SKM-1 (cell line): ENCODE measurements at regions not wholly inside any gene's neighbourhood (a gene's known extent, or its start where the extent isn't known, plus 50 kb on each side); places are given as distances from the start of the nearest gene placed in this dataset.

Experiments used
- DNase-seq: peaks from one replicate; lab custom pipeline; 2025; ENCODE audit not compliant: unreplicated experiment; lab: John Stamatoyannopoulos, UW

DNA sequence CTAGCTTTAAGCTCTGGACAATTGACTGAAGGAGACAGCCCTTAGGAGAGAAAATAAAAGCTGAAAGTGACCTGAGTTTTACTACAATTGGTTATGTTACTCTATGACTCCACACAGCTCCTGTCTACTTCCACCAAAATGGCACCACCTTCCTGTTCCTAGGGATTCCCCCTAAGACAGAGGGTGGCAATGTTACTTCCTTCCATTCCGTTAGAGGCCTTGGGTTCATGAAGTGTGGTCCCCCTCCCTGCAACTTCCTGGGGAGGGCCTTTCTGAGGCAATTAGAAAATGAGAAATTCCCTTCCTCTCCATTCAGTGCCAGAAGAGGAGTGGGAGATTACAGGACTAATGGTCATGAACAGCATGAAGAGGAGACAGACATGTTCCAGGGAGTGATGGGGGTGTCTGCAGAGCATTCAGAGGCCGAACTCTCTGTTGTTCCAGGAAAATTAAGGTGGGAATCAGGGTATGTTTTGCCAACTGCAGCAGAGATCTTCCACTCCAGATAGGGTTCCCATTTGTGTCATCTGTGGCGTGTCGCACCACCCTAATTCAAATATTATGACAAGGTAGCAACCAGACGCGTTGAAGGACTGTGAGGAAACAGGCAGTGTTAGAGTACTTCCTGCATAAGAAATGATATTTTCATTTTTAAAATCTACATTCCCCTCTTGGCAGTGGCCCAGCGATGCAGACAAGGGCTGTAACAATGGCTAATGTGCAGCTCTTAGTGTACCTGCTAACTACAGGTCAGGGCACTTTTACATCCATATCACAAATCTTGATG lies 53.1 kb upstream of the TRIM67 start:
- no peak for DNase-seq

DNA sequence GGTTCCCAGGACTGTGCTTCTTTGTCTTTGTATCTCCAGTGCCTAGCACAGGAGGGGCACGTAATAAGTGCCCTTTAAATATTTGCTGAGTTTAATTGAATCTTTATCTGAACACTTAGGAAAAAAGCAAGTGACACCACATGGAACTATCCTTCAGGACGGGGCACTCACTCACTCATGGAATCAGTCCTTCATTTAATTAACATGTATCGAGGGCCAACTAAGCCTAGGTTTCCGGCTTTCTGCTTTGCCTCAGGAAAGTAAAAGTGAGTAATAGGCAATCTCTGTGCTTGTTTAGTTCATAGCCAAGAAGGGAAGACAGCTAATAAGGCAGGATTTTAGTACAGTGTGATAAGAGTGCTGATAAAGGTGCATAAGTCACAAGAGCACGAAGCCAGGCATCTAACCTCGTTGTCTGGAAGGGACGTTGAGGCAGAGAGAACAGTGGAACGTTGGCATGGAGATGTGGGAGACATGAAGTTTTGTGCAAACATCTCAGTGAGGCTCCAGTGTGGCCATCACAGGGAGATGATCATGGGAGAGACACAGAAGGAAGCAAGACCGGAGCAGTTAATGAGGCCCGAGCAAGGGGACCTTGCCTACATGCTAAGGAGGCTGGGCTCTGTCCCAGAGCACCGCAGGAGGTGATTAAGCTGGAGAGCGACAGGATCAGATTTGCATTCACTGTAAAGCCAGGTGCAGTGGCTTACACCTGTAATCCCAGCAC lies 54.1 kb upstream of the TRIM67 start:
- DNase-seq = no peak

DNA sequence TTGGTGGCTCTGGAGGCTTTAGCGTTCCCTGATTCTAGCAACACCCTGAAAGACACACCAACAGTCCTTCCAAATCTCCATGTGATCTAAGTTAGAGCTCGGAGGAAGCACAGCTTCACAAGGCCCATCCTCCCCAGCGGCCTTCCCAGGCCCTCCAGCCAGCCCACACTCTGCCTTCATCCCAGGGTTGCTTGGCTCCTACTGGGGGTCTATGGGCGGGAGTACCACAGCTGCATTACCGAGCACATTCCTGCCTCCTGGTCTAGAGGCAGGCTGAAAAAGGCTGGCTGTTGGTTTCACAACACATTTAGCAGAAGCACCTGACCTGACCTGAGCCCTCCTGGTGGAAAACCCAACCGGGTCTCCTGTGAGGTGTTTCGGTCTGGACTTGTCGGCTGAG lies 54.7 kb upstream of the TRIM67 start:
- DNase-seq = no peak

DNA sequence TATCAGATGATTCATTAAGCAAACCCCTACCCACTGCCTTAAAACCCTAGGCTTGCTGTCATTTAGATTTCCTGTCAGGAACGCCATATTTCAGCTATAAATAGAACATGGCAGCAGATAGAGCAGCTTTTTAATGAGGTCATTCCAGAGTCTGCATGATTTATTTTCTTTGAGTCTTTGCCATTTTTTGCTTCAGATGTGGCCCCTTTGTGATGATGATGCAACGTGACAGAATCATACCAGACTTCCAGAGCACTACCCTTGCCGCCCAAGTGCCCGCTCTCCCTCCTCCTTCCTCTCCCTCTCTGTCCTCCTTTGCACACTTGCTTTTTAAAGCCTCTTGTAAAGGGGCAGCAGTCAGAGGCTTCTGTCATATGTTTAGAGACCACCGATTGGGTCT lies 55.5 kb upstream of the TRIM67 start:
- no peak for DNase-seq

DNA sequence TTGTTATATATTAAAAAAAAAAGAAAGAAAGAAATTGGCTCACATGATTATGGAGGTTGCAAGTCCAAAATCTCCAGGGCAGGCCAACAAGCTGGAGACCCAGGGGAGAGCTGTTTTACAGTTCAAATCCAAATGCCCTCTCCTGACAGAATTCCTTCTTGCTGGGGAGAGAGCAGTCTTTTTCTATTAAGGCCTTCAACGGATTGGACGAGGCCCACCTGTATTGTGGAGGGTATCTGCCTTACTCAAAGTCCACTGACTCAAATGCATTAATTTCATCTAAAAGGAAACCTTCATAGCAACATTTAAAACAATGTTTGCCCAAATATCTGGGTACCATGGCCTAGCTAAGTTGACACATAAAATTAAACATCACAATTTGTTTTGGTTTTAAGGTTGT lies 56.9 kb upstream of the TRIM67 start:
- no peak for DNase-seq

DNA sequence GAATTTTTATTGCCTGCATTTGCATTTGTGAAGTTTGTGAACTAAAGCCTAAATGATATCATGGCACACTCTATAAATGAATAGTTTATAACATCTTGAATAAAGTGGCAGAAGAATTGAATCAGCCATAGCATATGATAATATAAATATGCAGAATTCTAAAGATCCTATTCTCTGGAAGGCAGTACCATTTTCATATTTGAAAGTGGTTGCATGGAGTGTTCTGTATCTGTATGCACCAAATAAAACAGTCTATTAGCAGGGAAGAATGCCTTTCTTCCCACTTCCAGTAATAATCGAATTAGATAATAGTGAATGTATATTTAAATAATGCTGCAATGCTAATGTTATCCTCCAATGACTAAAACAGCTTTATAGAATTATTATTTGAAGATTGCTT lies 57.9 kb upstream of the TRIM67 start:
- no peak for DNase-seq

DNA sequence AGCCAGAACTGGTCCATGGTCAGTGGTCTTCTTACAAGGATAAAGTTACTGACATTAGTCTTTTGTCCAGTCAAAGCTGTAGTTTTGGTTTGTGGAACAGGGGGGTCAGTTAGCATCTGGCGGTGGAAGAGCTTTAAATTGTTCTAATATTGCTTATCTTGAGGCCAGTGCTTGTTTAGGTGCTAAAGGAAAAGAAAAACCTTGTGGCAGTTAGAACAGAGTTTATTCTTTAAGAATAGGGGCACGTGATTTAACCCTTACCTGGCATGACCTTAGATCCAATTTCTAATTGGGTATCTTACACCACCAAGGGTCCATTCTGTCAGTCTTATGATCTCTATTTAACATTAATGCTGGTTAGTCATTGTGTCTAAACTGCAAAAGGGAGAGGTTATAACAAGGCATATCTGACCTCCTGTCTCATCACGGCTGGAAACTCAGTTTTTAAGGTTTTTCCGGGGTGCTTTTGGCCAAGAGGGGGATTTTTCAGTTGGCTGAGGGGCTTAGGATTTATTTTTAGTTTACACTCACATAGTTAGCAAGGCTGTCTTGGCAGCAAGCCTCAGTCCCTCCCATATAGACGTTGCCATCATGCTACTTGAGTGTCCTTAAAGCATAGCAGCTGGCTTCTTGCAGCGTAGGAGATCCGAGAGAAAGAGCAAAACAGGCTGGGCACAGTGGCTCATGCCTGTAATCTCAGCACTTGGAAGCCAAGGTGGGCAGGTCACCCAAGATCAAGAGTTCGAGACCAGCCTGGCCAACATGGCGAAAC lies 60.1 kb upstream of the FAM89A start:
- DNase-seq = no peak

DNA sequence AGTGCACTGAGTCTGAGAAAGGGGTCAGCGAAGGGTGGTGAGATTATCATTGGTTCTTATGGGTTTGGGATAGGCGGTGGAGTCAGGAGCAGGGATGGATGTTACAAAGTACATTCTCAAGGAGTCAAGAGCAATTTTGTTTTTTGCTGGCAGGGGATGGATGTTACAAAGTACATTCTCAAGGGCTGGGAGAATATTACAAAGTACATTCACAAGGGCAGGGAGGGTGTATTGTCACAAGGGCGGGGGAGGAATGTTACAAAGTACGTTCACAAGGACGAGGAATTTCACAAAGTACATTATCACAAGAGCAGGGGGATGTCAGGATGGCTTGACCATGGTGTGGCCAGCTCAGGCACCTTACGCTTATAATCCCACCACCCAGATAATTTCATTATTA lies 59.3 kb upstream of the FAM89A start:
- no peak for DNase-seq

DNA sequence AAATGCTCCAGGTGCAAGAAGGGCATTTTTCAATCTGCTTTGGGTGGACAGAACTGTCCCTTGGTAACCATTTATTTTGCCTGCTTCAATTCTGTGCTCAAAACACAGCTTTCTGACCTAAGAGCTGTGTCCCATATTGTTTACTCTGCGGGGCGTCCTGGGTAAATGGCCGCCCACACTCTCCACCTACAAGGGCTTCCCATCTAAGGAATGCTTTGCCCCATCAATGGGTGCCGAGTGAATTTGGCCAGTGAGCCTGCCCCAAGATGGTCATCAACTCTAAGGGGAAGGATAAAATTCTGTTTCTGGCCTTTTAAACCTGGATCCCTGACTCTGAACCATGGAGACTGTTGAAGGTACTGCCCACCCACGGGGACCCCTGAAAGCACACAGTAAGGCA lies 55.5 kb upstream of the FAM89A start:
- DNase-seq = no peak

DNA sequence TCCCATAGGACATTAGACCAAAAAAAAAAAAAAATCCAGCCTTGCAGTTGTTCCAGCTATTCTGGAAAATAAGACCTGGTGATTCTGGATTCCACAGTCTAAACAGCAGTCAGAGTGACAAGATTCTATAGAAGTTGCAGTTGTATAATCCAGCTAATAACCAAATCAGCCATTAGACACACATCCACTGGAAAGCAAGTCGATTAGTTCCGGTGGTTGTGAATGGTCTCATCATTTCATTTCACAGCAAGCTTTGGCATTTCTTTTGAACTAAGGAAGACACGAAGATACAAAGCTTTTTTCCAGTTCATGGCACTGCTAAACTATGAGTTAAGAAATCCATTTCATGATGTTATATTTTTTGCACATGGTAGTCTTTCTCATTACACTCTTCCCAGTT lies 54.4 kb upstream of the FAM89A start:
- DNase-seq = no peak

DNA sequence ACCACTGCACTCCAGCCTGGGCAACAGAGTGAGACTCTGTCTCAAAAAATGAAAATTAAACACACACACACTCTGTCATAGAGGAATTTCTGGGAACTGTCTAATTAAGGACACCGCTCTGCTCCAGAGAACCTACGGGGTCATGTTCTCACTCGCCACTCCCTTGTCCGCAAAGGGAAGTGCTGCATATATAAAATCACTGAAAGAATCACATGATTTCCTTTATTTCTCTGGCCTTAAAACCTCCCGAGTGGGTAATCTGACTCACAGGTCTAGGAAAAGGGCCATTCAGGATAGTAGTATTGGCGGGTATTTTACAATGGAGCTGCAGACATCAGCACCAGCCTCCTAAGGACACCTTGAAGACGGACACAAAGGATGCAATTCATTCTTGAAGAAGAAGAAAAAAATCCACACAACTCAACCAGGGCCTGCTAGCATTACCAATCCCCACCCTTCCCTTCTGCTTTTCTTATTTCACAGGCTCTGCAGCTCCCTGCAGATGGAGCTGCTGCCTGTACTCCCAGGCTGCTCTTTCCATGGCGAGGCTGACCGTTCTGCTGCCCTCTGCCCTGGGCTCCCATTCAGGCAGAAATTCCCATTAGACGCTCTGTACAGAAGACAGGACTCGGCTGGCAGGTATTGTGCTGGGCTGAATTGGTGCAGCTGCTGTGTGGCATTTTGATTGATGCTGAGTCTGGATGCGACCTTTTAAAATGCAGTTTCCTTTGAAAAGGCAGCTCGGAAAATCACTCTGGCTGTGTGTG lies 53.3 kb upstream of the FAM89A start:
- no peak for DNase-seq

DNA sequence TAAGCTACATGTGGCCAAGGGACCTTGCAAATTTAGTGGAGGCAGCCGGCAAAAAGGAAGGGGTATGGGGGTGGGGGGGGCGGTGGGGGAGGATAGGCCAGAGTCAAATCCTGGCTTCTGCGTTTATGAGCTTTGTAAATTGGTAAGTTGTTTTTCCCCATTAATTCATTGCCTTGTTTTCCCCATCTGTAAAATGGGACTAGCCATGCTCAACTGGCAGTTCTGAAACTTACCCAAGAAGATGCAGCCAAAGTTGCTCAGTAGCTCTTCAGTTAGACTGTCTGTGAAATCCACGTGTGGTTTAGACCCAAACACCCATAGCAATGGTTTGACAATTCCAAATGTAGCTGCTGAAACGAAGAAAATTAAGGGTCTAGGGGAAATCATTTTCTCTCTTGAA lies 52.3 kb upstream of the FAM89A start:
- no peak for DNase-seq

DNA sequence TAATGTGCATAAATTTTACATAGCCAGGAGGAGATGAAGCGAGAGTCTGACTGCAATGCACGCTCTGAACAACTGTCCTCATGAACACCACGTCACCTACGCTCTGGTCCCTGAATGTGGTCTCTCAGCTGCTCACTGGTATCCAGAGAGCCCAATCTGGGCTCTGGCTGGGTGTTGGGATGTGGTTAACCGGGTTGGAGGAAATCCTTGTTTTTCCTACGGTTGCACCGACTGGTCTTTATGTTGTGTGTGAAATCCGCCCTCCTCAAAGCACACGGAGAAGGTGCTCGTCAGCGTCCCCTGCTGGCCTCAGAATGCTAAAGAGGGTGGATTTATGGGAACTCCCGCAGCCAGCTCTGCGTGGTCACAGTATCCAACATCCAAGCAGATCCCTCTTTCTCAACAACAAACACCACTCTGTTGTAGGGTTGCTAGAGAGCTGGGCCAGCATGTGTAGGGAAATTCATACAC lies 51.8 kb upstream of the FAM89A start:
- DNase-seq = peak; percentile 50

DNA sequence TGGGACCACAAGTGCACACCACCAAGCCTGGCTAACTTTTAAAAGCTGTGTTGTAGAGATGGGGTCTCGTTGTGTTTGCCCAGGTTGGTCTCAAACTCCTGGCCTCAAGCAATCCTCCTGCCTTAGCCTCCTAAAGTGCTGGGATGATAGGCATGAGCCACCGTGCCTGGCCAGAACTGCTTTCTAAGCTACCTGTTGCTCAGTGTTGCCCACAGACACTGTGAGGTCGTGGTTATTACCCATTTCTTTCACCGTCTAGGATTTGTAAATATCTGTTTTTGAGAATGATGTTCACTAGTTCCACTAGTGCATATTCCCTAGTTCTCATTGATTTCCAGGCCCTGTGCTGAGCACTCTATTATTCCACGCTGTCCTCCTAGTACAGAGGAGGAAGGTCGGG lies 51.4 kb upstream of the FAM89A start:
- DNase-seq = no peak
